Caco-2 (cell line): ENCODE measurements at regions not wholly inside any gene's neighbourhood (a gene's known extent, or its start where the extent isn't known, plus 50 kb on each side); places are given as distances from the start of the nearest gene placed in this dataset.

Experiments
- BruUV-seq: library from RNA; stranded (reverse); fragments of 400-500 nt; replicated peaks from 2 replicates; lab custom pipeline; 2021; lab: Mats Ljungman, UMichigan
- CTCF ChIA-PET: fragments of 300-600 bp; sonication (Branson Sonifier 250); formaldehyde crosslinking; loops from one replicate; lab custom pipeline; 2022; ENCODE audit warnings: antibody characterized with exemption; lab: Charles Lee
- POLR2A ChIA-PET: fragments of 300-600 bp; sonication (Branson Sonifier 250); formaldehyde crosslinking; loops from one replicate; lab custom pipeline; 2022; ENCODE audit warnings: antibody characterized with exemption; lab: Charles Lee
- DNase-seq, 2 experiments: peaks; one replicate each; pipeline versions ENCODE4 v3.0.0 to v3.0.0-alpha.2; 2020 to 2022
- H3K27me3 ChIP-seq: replicated peaks from 2 replicates; pipeline ENCODE4 v1.6.0; 2011; ENCODE audit warnings: low read length; ENCODE audit not compliant: control insufficient read depth, insufficient read depth
- H3K36me3 ChIP-seq: 2 replicates; pipeline ENCODE4 v1.5.1; 2011; ENCODE audit warnings: low read length; ENCODE audit not compliant: control insufficient read depth, insufficient read depth
- H3K4me1 ChIP-seq: fragments of 250-450 bp; sonication (Bioruptor Pico); 2 replicates; pipeline ENCODE4 v1.5.1; 2020; ENCODE audit warnings: mild to moderate bottlenecking
- H3K4me3 ChIP-seq: 2 replicates; pipeline ENCODE4 v1.5.1; 2011; ENCODE audit warnings: low read depth, mild to moderate bottlenecking, control low read depth, low read length
- H3K9me3 ChIP-seq: fragments of 250-450 bp; sonication (Bioruptor Pico); 2 replicates; pipeline ENCODE4 v1.5.1; 2020; ENCODE audit warnings: mild to moderate bottlenecking, moderate library complexity
- H3K27ac Mint-ChIP-seq: one replicate; pipeline ENCODE4 v1.8.0; 2022; ENCODE audit warnings: mixed read lengths; ENCODE audit not compliant: unreplicated experiment
- H3K27me3 Mint-ChIP-seq: one replicate; pipeline ENCODE4 v1.8.0; 2022; ENCODE audit warnings: mixed read lengths; ENCODE audit not compliant: insufficient read depth, unreplicated experiment
- H3K36me3 Mint-ChIP-seq: one replicate; pipeline ENCODE4 v1.8.0; 2022; ENCODE audit warnings: mild to moderate bottlenecking, mixed read lengths; ENCODE audit not compliant: insufficient read depth, unreplicated experiment
- H3K4me1 Mint-ChIP-seq: one replicate; pipeline ENCODE4 v1.8.0; 2022; ENCODE audit warnings: low read depth, mixed read lengths; ENCODE audit not compliant: unreplicated experiment
- H3K4me3 Mint-ChIP-seq: one replicate; pipeline ENCODE4 v1.8.0; 2022; ENCODE audit warnings: mild to moderate bottlenecking, moderate library complexity, mixed read lengths; ENCODE audit not compliant: unreplicated experiment
- H3K9me3 Mint-ChIP-seq: one replicate; pipeline ENCODE4 v1.8.0; 2022; ENCODE audit warnings: mixed read lengths; ENCODE audit not compliant: unreplicated experiment
- intact Hi-C: fragments of 100-400 bp; cut with micrococcal nuclease; formaldehyde crosslinking; loops from one replicate; pipeline ENCODE4 v1.10.0; 2022; ENCODE audit not compliant: unreplicated experiment
- TF ChIP-seq, protein P1 (sequence below), 2 experiments: fragments of 200-600 bp in 1 of 2; IDR thresholded peaks; 1 replicate in 1 of 2; 2 replicates in 1 of 2; pipeline versions ENCODE4 v1.5.1 to v1.8.0; 2011 to 2022; ENCODE audit warnings: antibody characterized with exemption in 1 of 2, control low read depth in 1 of 2, inconsistent platforms in 1 of 2, low read depth in 1 of 2, low read length in 1 of 2, mild to moderate bottlenecking in 1 of 2, moderate library complexity in 1 of 2; ENCODE audit not compliant: insufficient read depth in 1 of 2, severe bottlenecking in 1 of 2, unreplicated experiment in 1 of 2

DNA sequence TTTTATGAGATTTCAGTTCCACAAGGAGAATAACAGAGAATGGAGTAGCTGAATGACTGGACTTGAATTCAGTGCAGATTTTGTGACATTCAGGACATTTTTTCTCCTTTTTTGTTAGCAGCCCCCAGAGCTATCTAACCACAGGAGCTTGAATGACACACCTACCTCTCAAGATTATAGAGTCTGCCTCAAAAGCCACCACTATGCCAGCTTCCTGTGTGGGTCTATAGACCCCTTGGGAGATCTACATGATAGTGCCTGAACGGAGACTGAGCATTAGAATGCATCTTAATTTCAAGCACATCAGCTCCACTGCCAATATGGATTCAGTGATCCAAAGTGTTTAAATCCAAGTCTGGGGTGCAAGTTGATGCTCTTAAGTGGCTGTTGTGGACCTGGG lies 74.4 kb upstream of the ZNF648 start:
- H3K36me3 ChIP-seq = no peaks in the 10 kb centered on the region
- peaks cover 8% of the 10 kb centered on the region for H3K9me3 ChIP-seq
- no peak overlapping the region for H3K4me3 Mint-ChIP-seq
- peaks cover 16% of the 10 kb centered on the region for H3K9me3 Mint-ChIP-seq
- CTCF ChIA-PET = no interaction called here
- BruUV-seq = no TSS peak
- TF ChIP-seq, protein P1, sequence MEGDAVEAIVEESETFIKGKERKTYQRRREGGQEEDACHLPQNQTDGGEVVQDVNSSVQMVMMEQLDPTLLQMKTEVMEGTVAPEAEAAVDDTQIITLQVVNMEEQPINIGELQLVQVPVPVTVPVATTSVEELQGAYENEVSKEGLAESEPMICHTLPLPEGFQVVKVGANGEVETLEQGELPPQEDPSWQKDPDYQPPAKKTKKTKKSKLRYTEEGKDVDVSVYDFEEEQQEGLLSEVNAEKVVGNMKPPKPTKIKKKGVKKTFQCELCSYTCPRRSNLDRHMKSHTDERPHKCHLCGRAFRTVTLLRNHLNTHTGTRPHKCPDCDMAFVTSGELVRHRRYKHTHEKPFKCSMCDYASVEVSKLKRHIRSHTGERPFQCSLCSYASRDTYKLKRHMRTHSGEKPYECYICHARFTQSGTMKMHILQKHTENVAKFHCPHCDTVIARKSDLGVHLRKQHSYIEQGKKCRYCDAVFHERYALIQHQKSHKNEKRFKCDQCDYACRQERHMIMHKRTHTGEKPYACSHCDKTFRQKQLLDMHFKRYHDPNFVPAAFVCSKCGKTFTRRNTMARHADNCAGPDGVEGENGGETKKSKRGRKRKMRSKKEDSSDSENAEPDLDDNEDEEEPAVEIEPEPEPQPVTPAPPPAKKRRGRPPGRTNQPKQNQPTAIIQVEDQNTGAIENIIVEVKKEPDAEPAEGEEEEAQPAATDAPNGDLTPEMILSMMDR (IDR thresholded peaks at IDR 0.05; ENCODE audit: insufficient read depth in 1 of 2, low read depth in 1 of 2, low read length in 1 of 2, severe bottlenecking in 1 of 2, unreplicated experiment in 1 of 2) = no peak
- H3K36me3 Mint-ChIP-seq = no peaks in the 10 kb centered on the region
- H3K27me3 Mint-ChIP-seq = no peaks in the 10 kb centered on the region
- H3K27ac Mint-ChIP-seq = no peak overlapping the region
- H3K4me3 ChIP-seq = no peak overlapping the region
- no peaks in the 10 kb centered on the region for H3K27me3 ChIP-seq
- no peak for DNase-seq
- POLR2A ChIA-PET = no interaction called here
- peaks cover 15% of the 10 kb centered on the region for H3K4me1 ChIP-seq
- intact Hi-C loops = no loop called here
- peaks cover 15% of the 10 kb centered on the region for H3K4me1 Mint-ChIP-seq

DNA sequence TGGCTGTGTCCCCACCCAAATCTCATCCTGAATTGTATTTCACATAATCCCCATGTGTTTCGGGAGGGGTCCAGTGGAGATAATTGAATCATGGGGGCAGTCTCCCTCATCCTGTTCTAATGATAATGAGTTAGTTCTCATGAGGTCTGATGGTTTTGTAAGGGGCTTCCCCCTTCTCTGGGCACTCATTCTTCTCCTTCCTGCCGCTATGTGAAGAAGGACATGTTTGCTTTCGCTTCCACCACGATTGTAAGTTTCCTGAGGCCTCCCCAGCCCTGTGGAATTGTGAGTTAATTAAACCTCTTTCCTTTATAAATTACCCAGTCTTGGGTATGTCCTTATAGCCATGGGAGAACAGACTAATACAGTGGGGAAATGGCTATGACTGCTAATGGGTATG lies 72.7 kb upstream of the ZNF648 start:
- H3K4me1 ChIP-seq = peaks cover 8% of the 10 kb centered on the region
- BruUV-seq = no TSS peak
- H3K4me3 ChIP-seq = no peak overlapping the region
- POLR2A ChIA-PET = no interaction called here
- H3K27ac Mint-ChIP-seq = no peak overlapping the region
- H3K9me3 ChIP-seq = peaks cover 8% of the 10 kb centered on the region
- H3K36me3 ChIP-seq = no peaks in the 10 kb centered on the region
- intact Hi-C loops = no loop called here
- CTCF ChIA-PET = no interaction called here
- no peaks in the 10 kb centered on the region for H3K27me3 Mint-ChIP-seq
- no peak for DNase-seq
- no peaks in the 10 kb centered on the region for H3K36me3 Mint-ChIP-seq
- peaks cover 6% of the 10 kb centered on the region for H3K4me1 Mint-ChIP-seq
- no peaks in the 10 kb centered on the region for H3K27me3 ChIP-seq
- no peak overlapping the region for H3K4me3 Mint-ChIP-seq
- TF ChIP-seq, protein P1 (IDR thresholded peaks at IDR 0.05; ENCODE audit: insufficient read depth in 1 of 2, low read depth in 1 of 2, low read length in 1 of 2, severe bottlenecking in 1 of 2, unreplicated experiment in 1 of 2) = no peak
- peaks cover 16% of the 10 kb centered on the region for H3K9me3 Mint-ChIP-seq

DNA sequence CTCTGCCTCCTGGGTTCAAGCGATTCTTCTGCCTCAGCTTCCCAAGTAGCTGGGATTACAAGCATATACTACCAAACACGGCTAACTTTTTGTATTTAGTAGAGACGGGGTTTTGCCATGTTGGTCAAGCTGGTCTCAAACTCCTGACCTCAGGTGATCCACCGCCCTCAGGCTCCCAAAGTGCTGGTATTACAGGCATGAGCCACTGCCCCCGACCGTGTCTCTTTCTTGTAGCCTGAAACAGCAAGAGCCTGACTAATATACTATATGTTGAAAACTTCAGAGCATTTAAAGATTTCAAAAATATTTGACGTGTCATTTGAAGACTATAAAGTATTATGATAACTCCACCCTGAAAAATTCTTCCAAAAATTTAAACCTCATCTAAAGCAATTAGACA lies 71.7 kb upstream of the ZNF648 start:
- DNase-seq = no peak
- peaks cover 6% of the 10 kb centered on the region for H3K4me1 Mint-ChIP-seq
- intact Hi-C loops = no loop called here
- Histone ChIP-seq H3K4me3 (no peak overlapping the region), H3K27me3 (no peaks in the 10 kb centered on the region), H3K36me3 (no peaks in the 10 kb centered on the region), H3K9me3 (peaks cover 8% of the 10 kb centered on the region), H3K4me1 (peaks cover 8% of the 10 kb centered on the region)
- CTCF ChIA-PET = no interaction called here
- TF ChIP-seq, protein P1 (IDR thresholded peaks at IDR 0.05; ENCODE audit: insufficient read depth in 1 of 2, low read depth in 1 of 2, low read length in 1 of 2, severe bottlenecking in 1 of 2, unreplicated experiment in 1 of 2) = no peak
- no peaks in the 10 kb centered on the region for H3K27me3 Mint-ChIP-seq
- H3K27ac Mint-ChIP-seq = no peak overlapping the region
- H3K36me3 Mint-ChIP-seq = no peaks in the 10 kb centered on the region
- peaks cover 16% of the 10 kb centered on the region for H3K9me3 Mint-ChIP-seq
- BruUV-seq = no TSS peak
- H3K4me3 Mint-ChIP-seq = no peak overlapping the region
- POLR2A ChIA-PET = no interaction called here
